GM19463 (cell line): ENCODE measurements at regions not wholly inside any gene's neighbourhood (a gene's known extent, or its start where the extent isn't known, plus 50 kb on each side); places are given as distances from the start of the nearest gene placed in this dataset.

Experiments
- ATAC-seq: cut with Tn5 transposase; IDR thresholded peaks from one replicate; pipeline ENCODE4 v1.9.1; 2021; ENCODE audit warnings: mild to moderate bottlenecking, moderate library complexity; ENCODE audit not compliant: unreplicated experiment

DNA sequence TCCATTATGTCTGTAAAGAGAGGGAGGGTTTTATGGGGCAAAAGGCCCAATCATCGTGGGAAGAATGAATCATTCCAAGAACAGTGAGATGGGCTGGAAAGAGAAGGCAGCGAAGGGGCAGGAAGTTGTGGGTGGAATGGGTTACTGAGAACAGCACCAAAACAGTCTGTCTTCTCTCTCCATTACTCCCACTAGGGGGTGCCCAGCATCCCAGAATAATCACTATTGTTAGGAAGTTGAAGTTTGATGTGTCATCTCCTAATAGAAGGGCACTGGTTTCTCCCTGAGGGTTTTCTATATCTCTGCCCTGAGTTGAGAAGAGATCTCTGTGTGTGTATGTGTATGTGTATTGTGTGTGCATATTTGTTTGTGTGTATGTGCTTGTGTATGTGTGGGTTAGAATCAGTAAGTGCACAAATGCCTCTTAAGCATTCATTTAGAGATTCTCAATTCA is 76.6 kb upstream of the MAP4K3 start:
- ATAC-seq = peak; percentile 93

- no peak for ATAC-seq
Observed at GRCh38 chr2:39514825-39515224, 77.7 kb upstream of the MAP4K3 start.

DNA sequence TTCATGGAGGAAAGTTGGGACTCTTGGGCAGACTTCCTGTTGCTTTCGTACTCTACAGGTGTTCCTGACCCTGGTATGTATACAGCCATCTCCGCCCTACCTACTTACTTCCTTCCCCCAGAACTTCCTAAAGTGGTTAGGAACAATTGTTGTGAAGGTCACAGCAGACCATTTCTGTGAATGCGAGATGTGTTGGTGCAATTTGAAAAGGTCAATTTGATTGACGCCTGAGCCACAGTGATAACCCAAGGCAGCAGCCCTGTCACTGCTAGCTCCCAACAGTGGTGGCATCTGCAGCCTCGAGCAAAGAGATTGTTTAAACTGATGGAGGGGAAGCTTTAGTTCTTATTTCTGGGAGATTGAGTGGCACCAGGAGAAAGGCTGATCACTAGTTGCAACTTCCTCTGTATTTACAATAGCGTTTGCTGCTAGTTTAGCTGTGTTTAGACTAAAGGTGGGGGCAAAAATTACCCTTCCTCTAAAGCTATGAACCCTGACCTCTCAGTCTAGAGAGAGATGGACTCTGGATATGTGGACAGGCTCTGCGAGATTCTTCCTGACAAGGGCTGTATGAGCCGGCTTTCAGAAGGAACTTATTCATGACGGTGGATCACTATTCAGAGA is 78.3 kb upstream of the MAP4K3 start:
- no peak for ATAC-seq

DNA sequence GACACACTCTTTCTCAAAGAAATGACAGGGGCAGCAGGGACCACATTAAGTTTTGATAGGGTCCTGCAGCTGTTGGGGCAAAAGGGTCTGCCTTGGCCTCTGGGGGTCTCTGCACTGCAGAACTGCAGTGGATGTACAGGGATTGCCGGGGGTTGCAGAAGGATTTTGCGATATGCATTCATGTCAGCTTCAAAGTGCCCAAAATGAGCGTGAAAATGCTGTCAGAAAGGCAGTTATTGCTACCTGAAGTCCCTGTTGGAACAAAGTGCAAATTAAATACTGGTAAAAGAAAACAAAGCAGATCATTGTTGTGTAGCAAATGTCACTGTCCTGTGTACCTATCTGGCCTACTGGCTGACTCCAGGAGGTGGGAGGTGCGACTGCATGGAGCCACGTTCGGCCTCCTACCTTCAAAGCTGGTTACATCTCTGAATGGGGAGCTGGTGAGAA is 78.8 kb upstream of the MAP4K3 start:
- no peak for ATAC-seq

DNA sequence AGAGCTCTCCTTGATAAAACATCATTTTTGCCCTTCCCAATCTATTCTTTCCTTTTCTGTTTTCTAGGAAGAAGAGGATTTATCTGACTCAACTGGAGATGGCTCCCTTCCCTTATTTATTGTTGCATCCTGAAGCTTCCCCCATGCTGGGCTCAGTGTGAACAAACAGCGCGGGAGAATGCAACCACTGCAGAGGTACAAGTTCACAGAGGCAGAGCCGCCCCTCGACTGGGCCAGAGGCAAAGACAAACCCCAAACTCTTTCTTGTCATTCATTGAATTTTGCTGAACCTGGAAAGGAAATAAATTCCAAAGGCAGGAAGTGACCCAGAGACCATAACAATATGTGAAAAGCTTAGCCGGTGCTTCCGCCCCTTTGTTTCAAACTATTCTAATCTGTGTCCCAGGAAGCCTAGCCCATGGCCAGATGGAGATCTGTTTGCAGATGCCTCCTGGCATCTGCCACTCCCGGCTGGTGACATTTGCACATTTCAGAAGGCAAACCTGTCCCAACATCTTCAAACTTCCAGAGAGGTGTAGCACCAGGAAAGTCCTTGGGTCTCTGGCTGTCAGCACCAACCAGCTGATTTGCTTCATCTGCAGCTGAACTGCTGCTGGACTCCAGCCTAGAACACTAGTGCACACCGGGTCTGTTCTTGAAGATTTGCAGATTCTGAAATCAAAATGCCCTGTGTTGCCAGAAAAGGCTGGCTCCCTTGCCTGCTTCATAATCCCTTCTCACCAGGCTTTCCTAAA is 79.4 kb upstream of the MAP4K3 start:
- no peak for ATAC-seq

- no peak for ATAC-seq
Observed at GRCh38 chr2:39517102-39517436, 80.0 kb upstream of the MAP4K3 start.

GRCh38 chr2:39517622-39518021 is 80.5 kb upstream of the MAP4K3 start:
- ATAC-seq = no peak

DNA sequence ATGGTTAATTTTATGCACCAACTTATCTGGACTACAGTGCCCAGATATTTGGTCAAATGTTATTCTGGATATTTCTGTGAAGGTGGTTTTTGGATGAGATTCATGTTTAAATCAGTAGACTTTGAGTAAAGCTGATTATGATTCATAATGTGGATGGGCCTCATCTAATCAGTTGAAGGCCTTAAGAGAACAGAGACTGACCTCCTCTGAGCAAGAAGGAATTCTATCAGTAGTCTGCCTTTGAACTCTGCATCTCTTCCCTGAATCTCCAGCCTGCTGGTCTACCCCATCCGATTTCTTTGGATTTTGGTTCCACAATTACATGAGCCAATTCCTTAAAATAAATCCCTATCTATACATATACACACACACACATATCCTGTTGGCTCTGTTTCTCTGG is 82.8 kb upstream of the MAP4K3 start:
- ATAC-seq = no peak

DNA sequence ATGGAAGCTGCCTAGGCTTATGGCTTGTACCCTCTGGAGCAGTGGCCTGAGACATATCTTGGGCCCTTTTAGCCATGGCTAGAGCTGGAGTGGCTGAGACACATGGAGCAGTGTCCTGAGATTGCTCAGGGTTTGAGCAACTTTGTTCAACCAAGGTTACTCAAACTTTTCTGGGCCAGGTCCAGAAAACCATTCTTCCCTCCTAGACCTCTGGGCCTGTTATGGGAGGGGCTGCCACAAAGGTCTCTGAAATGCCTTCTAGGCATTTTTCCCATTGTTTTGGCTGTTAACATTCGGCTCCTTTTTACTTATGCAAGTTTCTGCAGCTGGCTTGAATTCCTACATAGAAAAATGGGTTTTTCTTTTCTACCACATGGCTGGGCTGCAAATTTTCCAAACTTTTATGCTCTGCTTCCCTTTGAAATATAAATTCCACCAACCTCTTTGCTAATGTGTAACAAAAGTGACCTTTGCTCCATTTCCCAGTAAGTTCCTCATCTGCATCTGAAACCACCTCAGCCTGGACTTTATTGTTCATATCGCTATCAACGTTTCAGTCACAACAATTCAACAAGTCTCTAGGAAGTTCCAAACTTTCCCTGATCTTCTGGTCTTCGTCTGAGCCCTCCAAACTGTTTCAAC is 84.9 kb upstream of the MAP4K3 start:
- no peak for ATAC-seq

DNA sequence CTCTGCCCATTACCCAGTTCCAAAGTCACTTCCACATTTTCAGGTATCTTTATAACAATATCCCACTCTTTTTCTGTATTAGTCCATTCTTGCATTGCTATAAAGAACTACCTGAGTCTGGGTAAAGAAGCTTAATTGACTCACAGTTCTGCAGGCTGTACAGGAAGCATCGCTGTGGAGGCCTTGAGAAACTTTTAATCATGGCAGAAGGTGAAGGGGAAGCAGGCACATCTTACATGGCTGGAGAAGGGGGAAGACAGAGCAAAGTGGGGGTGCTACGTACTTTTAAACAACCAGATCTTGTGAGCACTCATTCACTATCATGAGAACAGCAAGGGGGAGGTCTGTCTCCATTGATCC is 85.4 kb upstream of the MAP4K3 start:
- ATAC-seq = no peak

DNA sequence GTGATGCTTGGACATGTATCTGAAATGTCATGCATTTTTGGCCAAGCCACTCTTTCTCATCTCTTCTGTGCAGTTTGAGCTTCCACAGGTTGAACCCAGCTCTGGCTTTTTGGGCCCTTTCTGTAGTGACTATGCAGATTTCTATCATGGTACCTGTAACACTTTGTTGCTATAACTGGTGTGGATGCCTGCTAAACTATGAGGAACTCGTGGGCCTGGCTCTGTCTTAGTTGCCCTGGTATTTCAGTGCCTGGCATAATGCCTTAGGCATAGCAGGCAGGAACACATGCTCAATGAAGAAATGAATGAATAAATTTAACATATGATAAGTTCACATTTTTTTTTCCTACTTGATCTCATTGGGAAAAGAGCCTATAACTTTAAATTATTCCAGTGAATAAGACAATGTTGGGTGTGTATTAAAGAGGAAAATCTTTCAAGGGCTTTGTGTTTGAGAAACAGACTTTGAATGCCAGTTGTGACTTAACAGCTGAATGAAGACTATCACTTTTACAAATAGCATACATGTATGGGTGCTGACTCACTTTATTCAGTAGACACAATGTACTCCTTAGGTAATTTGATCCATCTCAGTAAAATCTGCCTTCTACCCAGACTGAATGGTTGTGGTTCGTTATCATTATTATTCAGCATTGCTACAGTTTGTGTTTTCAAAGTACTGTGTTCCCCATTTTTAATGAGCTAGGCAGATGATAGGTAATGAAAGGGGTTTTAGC is 86.4 kb upstream of the MAP4K3 start:
- no peak for ATAC-seq

DNA sequence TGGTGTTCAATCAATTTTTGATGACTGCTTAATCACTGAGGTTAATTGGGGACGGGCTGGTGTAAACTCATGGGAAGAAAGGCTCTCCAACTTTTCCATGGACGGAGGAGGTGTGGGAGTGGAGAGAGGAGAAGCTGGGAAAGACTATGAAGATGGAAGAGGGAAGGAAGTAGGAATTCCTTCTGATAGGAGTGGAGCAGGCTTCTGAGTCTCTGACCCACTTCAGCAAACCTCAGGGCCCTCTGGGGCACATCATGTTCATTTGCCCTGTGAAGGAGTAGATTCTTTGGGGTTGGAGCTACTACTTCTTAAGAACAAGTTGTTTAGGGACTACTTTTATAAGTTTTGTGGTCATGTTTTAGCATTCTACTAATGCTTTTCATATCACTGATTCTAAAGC is 87.0 kb upstream of the MAP4K3 start:
- no peak for ATAC-seq

DNA sequence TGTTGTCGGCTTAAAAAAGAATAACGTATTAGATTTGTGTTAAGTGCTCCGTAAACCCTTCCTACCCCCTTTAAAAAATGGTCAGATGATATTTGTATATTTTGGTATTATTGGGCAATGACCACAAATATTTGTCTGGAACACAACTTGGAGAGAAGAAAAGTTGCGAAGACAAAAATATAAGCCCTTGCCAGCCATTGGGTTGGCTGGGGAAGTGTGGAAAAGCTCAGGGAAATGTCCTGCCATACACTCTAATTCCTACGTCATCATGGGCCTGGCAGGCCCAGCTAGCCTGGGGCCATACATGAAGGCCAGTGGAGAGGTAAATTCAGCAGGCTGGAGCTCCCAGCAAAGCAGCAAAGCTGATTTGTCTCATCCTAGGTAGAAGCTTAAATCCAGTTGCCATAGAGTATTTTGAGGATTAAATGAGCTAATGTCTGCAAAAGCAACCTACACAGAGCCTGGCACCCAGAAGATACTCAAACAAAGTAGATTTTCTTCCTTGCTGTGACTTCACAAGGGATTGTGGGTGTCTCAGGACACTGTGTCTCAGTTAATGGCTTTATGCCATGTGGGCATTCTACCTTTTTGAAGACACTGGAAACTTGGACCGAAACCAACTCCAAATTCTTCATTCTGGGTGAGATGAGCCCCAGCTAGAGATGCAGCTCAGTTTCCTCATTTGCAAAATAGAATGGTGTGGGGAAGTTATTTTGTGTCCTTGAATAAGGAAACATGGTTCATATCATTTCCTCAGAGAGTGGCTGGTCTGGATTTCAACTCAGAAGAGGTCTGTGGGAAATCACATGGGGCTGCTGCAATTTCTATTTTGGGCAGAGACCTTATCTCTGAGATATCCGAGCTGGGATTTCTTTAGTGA is 87.9 kb upstream of the MAP4K3 start:
- no peak for ATAC-seq

DNA sequence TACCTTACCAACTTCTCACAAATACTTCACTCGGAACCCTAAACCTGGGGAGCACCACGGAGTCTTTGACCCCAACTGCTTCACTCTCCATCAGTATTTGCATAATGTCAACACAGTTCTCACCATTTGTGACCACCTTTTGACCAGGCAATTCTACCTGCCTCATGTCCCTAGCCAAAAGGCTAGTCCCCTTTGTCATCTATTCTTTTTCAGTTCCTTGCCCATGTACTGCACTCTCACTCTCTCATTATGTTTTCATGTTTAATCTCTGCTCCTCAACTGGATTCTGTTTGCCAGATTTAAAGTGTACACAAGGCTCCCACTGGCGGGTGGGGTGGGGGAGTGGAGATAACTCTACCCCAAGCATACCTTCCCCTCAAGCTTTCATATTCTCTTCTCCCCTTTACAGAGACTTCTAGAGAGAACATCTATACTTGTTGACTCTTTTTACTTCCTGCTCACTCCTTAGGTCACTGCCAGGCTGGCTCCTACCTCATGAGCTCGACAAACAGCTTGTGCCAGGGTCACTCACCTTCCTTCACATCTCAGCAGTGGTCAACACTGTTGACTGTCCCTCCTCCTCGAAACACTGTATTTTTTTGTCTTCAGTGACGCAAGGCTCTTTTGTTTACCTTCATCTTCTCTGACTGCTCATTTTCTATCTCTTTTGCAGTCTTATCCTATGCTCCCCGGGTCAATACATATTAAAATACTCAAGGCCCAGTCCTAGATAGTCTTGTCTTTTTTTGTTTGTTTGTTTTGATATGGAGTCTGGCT is 88.7 kb upstream of the MAP4K3 start:
- no peak for ATAC-seq

DNA sequence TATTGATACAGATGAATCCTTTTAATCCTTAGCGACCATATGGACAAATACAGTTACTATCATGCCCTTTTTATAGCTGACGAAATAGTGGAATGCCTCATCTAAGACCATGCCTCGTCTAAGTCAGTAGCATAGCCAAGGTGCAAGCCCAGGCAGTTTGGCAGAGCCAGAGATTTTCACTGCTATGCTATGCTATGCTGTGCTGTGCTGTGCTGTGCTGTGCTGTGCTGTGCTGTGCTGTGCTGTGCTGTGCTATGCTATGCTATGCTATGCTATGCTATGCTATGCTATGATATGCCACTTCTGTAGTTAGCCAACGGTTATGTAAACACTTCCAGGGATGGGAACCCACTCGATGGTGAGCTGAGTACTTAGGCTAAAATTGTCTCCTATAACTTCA is 91.6 kb upstream of the MAP4K3 start:
- ATAC-seq = no peak

GRCh38 chr2:39529836-39530235 is 92.8 kb upstream of the MAP4K3 start:
- ATAC-seq = no peak

- ATAC-seq = no peak
Observed at GRCh38 chr2:39530411-39530866, 93.4 kb upstream of the MAP4K3 start.

GRCh38 chr2:39531220-39531777 is 94.2 kb upstream of the MAP4K3 start:
- ATAC-seq = no peak

GRCh38 chr2:39532933-39533332 is 95.8 kb upstream of the MAP4K3 start:
- no peak for ATAC-seq
